NCI-H82 treated with DMSO at 0.1 percent for 48 hours (cell line): ENCODE measurements at regions not wholly inside any gene's neighbourhood (a gene's known extent, or its start where the extent isn't known, plus 50 kb on each side); places are given as distances from the start of the nearest gene placed in this dataset.
A peak's percentile ranks its signal among the peaks of the same experiment; 100 is the strongest.

Experiments
- DNase-seq: peaks from one replicate; lab custom pipeline; 2025; ENCODE audit not compliant: unreplicated experiment; lab: John Stamatoyannopoulos, UW

GRCh38 chr2:18749912-18750526 lies 160.7 kb upstream of the NT5C1B start:
- peak; percentile 14 for DNase-seq

DNA sequence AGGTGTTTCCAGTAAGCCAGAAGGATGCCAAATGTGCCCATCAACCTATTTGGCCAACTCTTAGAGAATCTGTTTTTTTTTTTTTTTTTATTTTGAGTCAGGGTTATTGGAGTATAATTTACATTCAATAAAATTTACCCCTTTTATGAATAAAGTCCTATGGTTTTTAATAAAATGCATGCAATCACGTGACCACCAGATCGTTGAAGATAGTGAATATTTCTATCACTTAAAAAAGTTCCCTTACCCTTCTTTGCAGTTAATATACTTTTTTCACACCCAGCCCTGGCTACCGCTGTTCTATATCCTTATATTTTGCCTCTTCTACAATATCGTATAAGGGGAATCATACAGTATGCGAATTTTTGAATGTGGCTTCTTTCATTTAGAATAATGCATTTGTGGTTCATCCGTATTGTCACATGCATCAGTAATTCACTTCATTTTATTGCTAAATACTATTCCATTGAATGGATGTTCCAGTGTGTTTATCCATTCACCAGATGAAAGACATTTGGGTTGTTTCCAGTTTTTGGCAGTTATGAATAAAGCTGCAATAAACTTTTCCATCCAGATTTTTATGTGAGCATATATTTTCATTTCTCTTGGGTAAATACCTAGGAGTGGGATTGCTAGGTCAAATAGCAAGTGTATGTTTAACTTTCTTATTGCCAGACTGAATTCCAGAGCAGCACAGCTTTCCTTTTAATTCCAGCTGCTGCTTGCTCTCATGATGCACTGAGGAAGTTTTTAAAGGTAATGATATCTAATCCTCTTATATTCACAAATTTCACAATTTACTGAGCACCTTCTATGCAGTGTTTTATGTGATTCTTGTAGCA lies 156.3 kb upstream of the NT5C1B start:
- DNase-seq, result no peak

- no peak for DNase-seq
These were observed 152.7 kb upstream of the NT5C1B start for GRCh38 chr2:18741895-18742732.

DNA sequence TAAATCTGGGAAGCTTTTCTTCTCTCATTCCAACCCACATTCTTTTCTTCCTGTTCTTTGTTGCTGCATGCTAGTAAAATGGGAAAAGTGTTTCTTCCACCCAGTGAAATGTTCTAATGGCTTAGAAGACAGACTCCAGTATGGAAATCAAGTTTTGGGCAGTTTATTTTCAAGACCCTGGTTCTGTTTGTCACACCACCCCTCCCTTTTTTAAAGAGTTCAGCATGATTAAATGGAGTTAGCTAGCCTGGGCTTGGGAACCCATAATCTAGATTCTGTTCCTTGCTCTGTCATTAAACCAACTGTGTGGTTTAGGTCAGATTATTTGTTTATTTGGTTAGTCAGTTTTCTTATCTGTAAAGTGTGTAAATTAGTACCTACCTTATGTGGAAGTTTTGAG lies 151.8 kb upstream of the NT5C1B start:
- DNase-seq, result no peak

GRCh38 chr2:18740474-18740881 lies 151.1 kb upstream of the NT5C1B start:
- DNase-seq, result no peak

GRCh38 chr2:18731666-18732065 lies 142.3 kb upstream of the NT5C1B start:
- no peak for DNase-seq

DNA sequence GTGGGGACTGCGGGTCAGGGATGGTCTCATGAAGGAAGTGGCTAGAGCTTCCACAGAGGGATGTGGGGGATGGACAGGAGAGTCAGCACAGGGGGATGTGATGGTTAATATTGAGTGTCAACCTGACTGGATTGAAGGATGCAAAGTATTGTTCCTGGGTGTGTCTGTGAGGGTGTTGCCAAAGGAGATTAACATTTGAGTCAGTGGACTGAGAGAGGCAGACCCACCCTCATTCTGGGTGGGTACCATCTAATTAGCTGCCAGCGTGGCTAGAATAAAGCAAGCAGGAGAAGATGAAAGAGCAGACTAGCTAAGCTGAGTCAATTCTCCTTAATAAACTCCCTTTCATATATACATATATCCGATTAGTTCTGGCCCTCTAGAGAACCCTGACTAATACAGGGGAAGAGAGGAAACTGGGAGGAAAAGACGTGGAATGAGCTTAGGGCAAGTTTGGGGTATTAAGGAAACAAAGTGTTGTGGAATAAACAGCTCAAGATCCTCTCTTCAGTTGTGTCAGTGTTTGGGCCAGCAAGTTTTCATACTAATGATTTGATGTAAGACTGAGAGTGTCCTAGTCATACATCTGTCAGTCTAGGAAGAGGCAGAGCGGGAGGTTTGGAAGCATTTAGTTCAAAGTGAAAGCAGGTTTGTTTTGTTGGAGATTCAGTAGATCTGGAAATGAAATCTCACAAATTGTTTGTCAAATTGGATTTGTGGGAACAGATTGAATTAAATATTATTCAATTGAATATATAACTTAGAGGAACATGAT lies 135.2 kb upstream of the NT5C1B start:
- no peak for DNase-seq

DNA sequence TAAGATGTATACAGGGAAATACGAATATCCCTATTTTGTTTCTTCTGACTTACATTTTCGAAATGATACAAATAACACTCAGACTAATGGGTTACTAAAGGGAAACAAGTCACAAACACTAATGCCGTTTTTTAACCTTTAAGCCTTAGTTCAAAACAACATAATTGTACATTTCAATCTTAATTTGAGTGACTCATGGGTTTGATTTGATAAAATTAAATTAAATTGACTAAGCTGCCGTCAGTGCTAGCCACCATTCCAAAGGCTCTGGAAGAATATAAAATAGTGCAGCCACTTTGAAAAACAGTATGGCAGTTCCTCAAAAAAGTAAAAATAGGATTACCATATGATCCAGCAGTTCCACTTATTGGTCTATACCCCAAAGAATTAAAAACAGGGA lies 133.8 kb upstream of the NT5C1B start:
- no peak for DNase-seq

- no peak for DNase-seq
These were observed 132.7 kb upstream of the NT5C1B start for GRCh38 chr2:18722101-18722500.

- no peak for DNase-seq
These were observed 131.9 kb upstream of the NT5C1B start for GRCh38 chr2:18721038-18721922.

GRCh38 chr2:18719978-18720775 lies 130.8 kb upstream of the NT5C1B start:
- no peak for DNase-seq

DNA sequence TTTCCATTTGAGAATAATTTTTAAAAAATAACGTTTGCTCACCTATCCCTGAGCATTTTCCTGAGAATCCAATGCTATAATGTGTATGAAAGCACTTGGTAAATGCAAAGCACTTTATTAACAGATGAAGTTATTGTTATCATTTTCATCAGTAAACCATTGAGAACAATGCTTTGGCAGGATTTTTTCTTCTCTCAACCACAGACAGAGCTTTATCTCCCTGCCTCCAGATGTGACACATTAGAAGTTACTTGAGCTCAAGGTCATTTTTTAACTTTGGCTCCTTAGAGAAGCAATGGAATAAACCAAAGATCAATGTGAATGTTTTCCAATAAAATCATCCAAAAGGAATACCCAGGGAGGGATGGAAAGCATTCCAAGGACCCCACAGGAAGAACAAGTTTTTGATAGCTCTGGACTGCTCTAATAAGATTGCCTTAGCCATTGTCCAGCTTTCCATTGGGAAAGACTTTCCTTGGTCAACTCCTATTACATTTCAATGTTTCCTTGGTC lies 118.9 kb upstream of the NT5C1B start:
- no peak for DNase-seq

- DNase-seq, result no peak
These were observed 116.6 kb upstream of the NT5C1B start for GRCh38 chr2:18706001-18706400.

GRCh38 chr2:18704276-18704675 lies 114.9 kb upstream of the NT5C1B start:
- no peak for DNase-seq

- no peak for DNase-seq
These were observed 114.2 kb upstream of the NT5C1B start for GRCh38 chr2:18703555-18703954.

GRCh38 chr2:18701981-18702380 lies 112.6 kb upstream of the NT5C1B start:
- no peak for DNase-seq

- DNase-seq, result no peak
These were observed 112.2 kb upstream of the NT5C1B start for GRCh38 chr2:18701546-18701945.

DNA sequence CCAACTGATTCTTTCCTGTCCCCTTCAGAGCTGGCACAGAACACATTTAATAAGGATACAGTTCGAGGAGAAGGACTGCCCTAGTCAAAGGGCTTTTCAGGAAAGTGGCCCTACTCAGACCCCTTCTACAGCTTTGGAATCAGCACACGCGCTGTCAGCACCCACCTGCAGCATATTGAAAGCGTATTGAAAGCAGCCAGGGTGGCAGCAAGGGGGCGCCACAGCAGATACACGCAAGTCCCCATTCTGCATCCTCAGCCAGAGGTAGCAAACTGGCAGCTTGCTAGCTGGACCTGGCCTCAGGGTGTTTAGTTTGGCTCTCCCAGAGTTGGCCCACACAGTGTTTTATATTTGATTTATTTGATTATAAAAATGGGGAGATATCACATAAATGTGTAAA lies 101.0 kb upstream of the NT5C1B start:
- DNase-seq, result no peak
